ENCODE measurements at regions not wholly inside any gene's neighbourhood (a gene's known extent, or its start where the extent isn't known, plus 50 kb on each side); places are given as distances from the start of the nearest gene placed in this dataset.

DNA sequence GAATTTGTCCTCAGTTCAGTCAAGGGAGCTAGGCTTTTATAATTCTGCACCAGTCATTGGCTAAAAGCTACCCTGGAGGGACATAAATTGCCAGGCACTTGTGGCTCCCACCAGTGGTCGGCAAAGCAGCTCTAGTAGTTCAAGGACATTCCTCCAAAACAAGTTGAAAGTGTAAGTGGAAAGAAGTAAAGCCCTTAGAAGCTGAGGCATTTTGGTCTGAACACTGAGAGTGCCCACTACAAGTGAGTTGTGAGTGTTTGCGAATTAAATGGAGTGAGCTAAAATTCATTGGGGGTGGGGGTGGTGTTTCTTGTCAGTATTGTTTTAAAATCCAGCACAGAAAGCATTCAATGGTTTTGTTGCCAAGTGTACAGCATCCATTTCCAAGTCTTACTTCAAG, 879.9 kb upstream of the CDH2 start:
- Histone ChIP-seq H3K18ac (ENCODE audit: extremely low read depth, low read length) (no peak overlapping the region), H2BK15ac (ENCODE audit: low read length) (no peak overlapping the region), H2BK120ac (replicated peaks; ENCODE audit: low read depth, low read length) (no peak overlapping the region), H3K9ac (replicated peaks in 1 of 4; ENCODE audit: extremely low read depth in 1 of 4, low read depth in 3 of 4, low read length in 3 of 4) (no peak overlapping the region), H3K4me1 (replicated peaks in 1 of 4; ENCODE audit: control insufficient read depth in 3 of 4, insufficient read depth in 4 of 4, low read length in 3 of 4) (no peaks in the 10 kb centered on the region), H3K27me3 (replicated peaks in 1 of 4; ENCODE audit: control insufficient read depth in 3 of 4, extremely low read depth in 1 of 4, insufficient read depth in 3 of 4, low read length in 3 of 4) (no peaks in the 10 kb centered on the region), H3K4me3 (ENCODE audit: extremely low read depth in 1 of 4, insufficient read depth in 2 of 4, low read depth in 3 of 4, low read length in 4 of 4) (no peak overlapping the region), H3K23ac (ENCODE audit: insufficient read length) (no peak overlapping the region), H4K91ac (replicated peaks; ENCODE audit: insufficient read length, low read length) (no peak overlapping the region), H3K9me3 (ENCODE audit: insufficient read depth in 2 of 2, low read depth in 1 of 2, low read length in 1 of 2) (no peaks in the 10 kb centered on the region; a peak in 1 of 4 replicates), H4K20me1 (replicated peaks in 1 of 2; ENCODE audit: control insufficient read depth in 1 of 2, insufficient read depth in 2 of 2, low read length in 2 of 2) (no peaks in the 10 kb centered on the region), H3K23me2 (ENCODE audit: low read depth, low read length) (no peaks in the 10 kb centered on the region), H2BK5ac (ENCODE audit: low read depth, low read length) (no peak overlapping the region), H2BK20ac (ENCODE audit: low read length) (no peak overlapping the region), H2AFZ (ENCODE audit: low read length) (0 out of 2 replicates have a peak overlapping the region, but pooled peaks have one; percentile 90), H3K36me3 (ENCODE audit: control insufficient read depth in 2 of 4, insufficient read depth in 4 of 4, low read length in 3 of 4) (no peaks in the 10 kb centered on the region), H3K4me2 (ENCODE audit: insufficient read depth in 1 of 2, low read depth in 2 of 2, low read length in 2 of 2) (no peak overlapping the region), H2AK5ac (ENCODE audit: low read depth, low read length) (no peak overlapping the region), H3K14ac (ENCODE audit: insufficient read length) (no peak overlapping the region), H3K27ac (ENCODE audit: low read depth, low read length) (no peak overlapping the region), H3K56ac (replicated peaks; ENCODE audit: insufficient read length, low read depth, low read length) (no peak overlapping the region), H3K79me1 (ENCODE audit: low read depth, low read length) (no peaks in the 10 kb centered on the region), H2BK12ac (ENCODE audit: low read depth, low read length) (no peak overlapping the region), H3K79me2 (ENCODE audit: control insufficient read depth in 1 of 2, insufficient read depth in 2 of 2, low read length in 2 of 2) (no peaks in the 10 kb centered on the region), H4K5ac (ENCODE audit: insufficient read length, low read depth, low read length) (no peak overlapping the region), H4K8ac (ENCODE audit: extremely low read depth, insufficient read depth, low read length) (no peak overlapping the region), H3K4ac (replicated peaks; ENCODE audit: insufficient read length, low read depth, low read length) (no peak overlapping the region)
- ChIA-PET CTCF (ENCODE audit: partially characterized antibody) (interaction anchor here (0.7 kb wide), 1 partner anchor 94 kb away, joined by 3 read pairs; no protein-coding TSS in a partner anchor), POLR2A (ENCODE audit: partially characterized antibody) (no interaction called here)
- WGBS, 2 experiments (ENCODE audit: extremely low coverage in 1 of 2, insufficient coverage in 1 of 2, insufficient read length in 1 of 2, insufficient replicate concordance in 2 of 2, low coverage in 1 of 2, low lambda C conversion rate in 2 of 2, missing lambda C conversion rate in 1 of 2) = 85% methylated on average over 2 of the region's 2 CpGs; no CpG with 5 or more reads in 1 of the 2 experiments
- TF ChIP-seq, protein P1, sequence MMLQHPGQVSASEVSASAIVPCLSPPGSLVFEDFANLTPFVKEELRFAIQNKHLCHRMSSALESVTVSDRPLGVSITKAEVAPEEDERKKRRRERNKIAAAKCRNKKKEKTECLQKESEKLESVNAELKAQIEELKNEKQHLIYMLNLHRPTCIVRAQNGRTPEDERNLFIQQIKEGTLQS (IDR thresholded peaks at IDR 0.05; ENCODE audit: insufficient read depth, low read depth, low read length) = no peak
- TF ChIP-seq CBX5 (IDR thresholded peaks at IDR 0.05; ENCODE audit: low read depth, low read length) = no peak
- no peak for TF ChIP-seq SIN3A (conservative IDR thresholded peaks at IDR 0.05 in 1 of 2, IDR thresholded peaks at IDR 0.05 in 1 of 2; ENCODE audit: low read depth in 1 of 2, low read length in 2 of 2)
- peak in 1 of 2 experiments; percentile 9; a peak in 1 of 4 replicates for TF ChIP-seq RAD21 (IDR thresholded peaks at IDR 0.05 in 1 of 2, conservative IDR thresholded peaks at IDR 0.05 in 1 of 2; ENCODE audit: low read depth in 2 of 2, low read length in 2 of 2)
- DNase-seq (ENCODE audit: low read depth in 1 of 2, low spot score in 2 of 2) (no peak), FAIRE-seq (no peak)
